Chondrocyte (in vitro differentiated cells): ENCODE measurements at regions not wholly inside any gene's neighbourhood (a gene's known extent, or its start where the extent isn't known, plus 50 kb on each side); places are given as distances from the start of the nearest gene placed in this dataset.

ENCODE experiments used
- DNase-seq: peaks from one replicate; pipeline ENCODE4 v3.0.0; 2021; ENCODE audit warnings: mixed read lengths, low spot score
- H3K27ac Mint-ChIP-seq: one replicate; pipeline ENCODE4 v1.8.0; 2021; ENCODE audit warnings: mild to moderate bottlenecking, moderate library complexity, mixed read lengths; ENCODE audit not compliant: unreplicated experiment
- H3K27me3 Mint-ChIP-seq: 2 replicates; pipeline ENCODE4 v1.8.0; 2021; ENCODE audit warnings: low read depth, mixed read lengths
- H3K36me3 Mint-ChIP-seq: 2 replicates; pipeline ENCODE4 v1.8.0; 2021; ENCODE audit warnings: low read depth, mixed read lengths
- H3K4me1 Mint-ChIP-seq: 2 replicates; pipeline ENCODE4 v1.8.0; 2021; ENCODE audit warnings: low read depth, mild to moderate bottlenecking, mixed read lengths
- H3K4me3 Mint-ChIP-seq: one replicate; pipeline ENCODE4 v1.8.0; 2021; ENCODE audit warnings: mild to moderate bottlenecking, moderate library complexity, mixed read lengths; ENCODE audit not compliant: unreplicated experiment
- H3K9me3 Mint-ChIP-seq: 2 replicates; pipeline ENCODE4 v1.8.0; 2021; ENCODE audit warnings: low read depth, mixed read lengths
- TF ChIP-seq, protein P1 (sequence below): fragments of 200-600 bp; sonication (generic); IDR thresholded peaks from 2 replicates; pipeline ENCODE4 v1.5.0; 2021; ENCODE audit warnings: antibody characterized with exemption, mild to moderate bottlenecking, moderate library complexity

- Mint-ChIP-seq H3K4me1 (no peaks in the 10 kb centered on the region), H3K9me3 (no peaks in the 10 kb centered on the region), H3K27ac (no peak overlapping the region), H3K36me3 (no peaks in the 10 kb centered on the region), H3K27me3 (peaks cover 5% of the 10 kb centered on the region), H3K4me3 (no peak overlapping the region)
- no peak for DNase-seq
- TF ChIP-seq, protein P1, sequence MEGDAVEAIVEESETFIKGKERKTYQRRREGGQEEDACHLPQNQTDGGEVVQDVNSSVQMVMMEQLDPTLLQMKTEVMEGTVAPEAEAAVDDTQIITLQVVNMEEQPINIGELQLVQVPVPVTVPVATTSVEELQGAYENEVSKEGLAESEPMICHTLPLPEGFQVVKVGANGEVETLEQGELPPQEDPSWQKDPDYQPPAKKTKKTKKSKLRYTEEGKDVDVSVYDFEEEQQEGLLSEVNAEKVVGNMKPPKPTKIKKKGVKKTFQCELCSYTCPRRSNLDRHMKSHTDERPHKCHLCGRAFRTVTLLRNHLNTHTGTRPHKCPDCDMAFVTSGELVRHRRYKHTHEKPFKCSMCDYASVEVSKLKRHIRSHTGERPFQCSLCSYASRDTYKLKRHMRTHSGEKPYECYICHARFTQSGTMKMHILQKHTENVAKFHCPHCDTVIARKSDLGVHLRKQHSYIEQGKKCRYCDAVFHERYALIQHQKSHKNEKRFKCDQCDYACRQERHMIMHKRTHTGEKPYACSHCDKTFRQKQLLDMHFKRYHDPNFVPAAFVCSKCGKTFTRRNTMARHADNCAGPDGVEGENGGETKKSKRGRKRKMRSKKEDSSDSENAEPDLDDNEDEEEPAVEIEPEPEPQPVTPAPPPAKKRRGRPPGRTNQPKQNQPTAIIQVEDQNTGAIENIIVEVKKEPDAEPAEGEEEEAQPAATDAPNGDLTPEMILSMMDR, result no peak
These were observed 118.4 kb upstream of the CLDN10 start for GRCh38 chr13:95434111-95434510.

DNA sequence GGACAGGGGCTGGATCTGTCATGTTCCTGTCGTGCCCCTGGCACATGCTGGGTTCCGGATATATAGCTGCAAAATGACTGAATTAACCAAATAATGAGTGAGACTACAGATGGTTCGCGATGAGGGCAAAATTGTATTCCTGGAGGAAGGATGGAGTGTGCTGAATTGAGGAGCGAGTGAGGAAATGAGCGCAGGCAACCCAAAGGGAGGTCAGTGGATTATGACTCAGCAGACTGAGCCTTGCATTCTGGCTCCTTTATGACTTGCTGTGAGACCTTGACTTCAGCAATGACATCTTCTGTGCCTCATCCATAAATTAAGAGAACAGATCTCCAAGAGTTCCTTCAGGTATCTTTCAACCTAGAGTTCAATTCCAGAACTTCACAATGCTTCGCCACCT, 115.0 kb upstream of the CLDN10 start:
- no peak for DNase-seq
- Mint-ChIP-seq H3K27ac (no peak overlapping the region), H3K4me3 (no peak overlapping the region), H3K4me1 (no peaks in the 10 kb centered on the region), H3K27me3 (peaks cover 2% of the 10 kb centered on the region), H3K9me3 (no peaks in the 10 kb centered on the region), H3K36me3 (no peaks in the 10 kb centered on the region)
- TF ChIP-seq, protein P1, result no peak

DNA sequence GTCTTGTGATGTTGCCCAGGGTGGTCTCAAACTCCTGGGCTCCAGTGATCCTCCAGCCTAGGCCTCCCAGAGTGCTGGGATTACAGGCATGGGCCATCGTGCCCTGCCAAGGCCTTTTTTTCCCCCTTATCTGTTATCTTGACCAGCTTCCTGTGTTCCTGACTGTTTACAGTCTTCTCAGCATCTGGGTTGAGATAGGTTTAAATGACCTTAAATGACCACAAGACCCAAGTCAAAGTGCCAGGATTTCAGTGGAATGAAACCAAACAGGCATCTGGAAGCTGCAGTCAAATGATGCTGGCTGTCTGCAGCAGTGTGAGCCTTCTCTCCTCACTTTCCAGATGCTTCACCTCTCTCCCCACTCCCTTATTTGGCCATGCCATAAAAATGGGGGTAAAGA, 114.2 kb upstream of the CLDN10 start:
- Mint-ChIP-seq H3K4me3 (no peak overlapping the region), H3K27ac (no peak overlapping the region), H3K36me3 (no peaks in the 10 kb centered on the region), H3K27me3 (peaks cover 4% of the 10 kb centered on the region), H3K4me1 (no peaks in the 10 kb centered on the region), H3K9me3 (no peaks in the 10 kb centered on the region)
- no peak for DNase-seq
- TF ChIP-seq, protein P1, result no peak

DNA sequence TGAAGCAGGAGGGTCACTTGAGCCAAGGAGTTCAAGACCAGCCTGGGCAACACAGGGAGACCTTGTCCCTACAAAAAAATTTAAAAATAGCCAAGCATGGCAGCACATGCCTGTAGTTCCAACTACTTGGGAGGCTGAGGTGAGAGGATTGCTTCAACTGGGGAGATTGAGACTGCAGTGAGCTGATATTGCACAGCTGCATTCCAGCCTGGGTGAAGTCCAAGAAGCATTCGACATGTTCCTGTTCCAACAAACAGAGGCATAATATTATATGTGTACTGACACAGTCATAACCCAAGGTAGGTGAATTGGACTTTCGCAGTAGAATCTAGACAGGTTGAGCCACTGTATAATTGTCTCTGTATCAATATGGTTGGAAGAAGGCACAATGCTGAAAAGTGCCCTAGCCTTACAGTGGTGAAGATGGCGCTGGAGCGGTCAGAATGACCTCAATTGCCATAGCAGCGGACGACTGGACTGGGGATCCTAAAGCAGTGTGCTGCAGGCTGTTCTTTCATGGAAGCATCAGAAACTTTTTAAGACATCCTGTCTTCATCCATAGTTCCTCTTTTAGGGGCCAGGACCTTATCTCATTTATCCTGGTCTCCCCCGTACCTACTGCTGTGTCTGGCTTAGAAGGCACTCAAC, 112.0 kb upstream of the CLDN10 start:
- H3K27ac Mint-ChIP-seq, result no peak overlapping the region
- no peaks in the 10 kb centered on the region for H3K4me1 Mint-ChIP-seq
- H3K9me3 Mint-ChIP-seq, result no peaks in the 10 kb centered on the region
- no peaks in the 10 kb centered on the region for H3K36me3 Mint-ChIP-seq
- H3K27me3 Mint-ChIP-seq, result peaks cover 10% of the 10 kb centered on the region
- H3K4me3 Mint-ChIP-seq, result no peak overlapping the region
- DNase-seq, result no peak
- TF ChIP-seq, protein P1, result no peak

DNA sequence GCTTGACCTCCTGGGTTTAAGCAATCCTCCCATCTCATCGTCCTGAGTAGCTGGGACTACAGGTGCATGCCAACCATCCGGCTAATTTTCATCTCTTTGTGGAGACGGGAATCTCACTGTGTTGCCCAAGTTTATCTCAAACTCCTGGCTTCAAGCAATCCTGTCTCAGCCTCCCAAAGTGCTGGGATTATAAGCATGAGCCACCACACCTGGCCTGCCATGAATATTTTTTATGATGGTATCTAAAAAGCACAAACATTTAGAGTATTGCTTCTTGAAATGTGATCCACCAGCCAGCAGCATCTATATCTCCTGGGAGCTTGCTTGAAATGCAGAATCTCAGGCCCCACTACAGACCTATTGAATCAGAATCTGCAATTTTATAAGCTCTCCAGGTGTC, 111.2 kb upstream of the CLDN10 start:
- Mint-ChIP-seq H3K9me3 (no peaks in the 10 kb centered on the region), H3K36me3 (no peaks in the 10 kb centered on the region), H3K27me3 (peaks cover 10% of the 10 kb centered on the region), H3K4me1 (no peaks in the 10 kb centered on the region), H3K27ac (no peak overlapping the region), H3K4me3 (no peak overlapping the region)
- no peak for DNase-seq
- TF ChIP-seq, protein P1, result no peak
